ENCODE measurements at regions not wholly inside any gene's neighbourhood (a gene's known extent, or its start where the extent isn't known, plus 50 kb on each side); places are given as distances from the start of the nearest gene placed in this dataset.

DNA sequence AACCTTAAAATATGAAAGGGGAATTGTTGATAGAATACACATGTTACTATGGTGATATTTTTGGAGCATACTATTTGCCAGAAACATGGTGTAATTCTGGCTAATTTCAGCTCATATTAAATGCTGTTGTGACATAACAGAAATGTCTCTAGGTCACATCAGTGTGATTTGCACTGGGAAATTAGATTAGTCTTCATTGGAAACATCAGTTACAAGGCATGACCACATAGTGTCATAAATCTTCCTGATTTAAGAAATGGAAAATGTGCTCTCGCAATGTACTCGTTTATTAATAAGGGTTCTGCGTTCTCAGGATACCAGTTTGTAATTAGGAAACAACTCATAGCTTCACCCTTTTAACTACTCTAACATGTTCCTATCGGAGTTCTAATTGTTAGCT is 72.9 kb upstream of the GYPA start:
- H3K36me3 ChIP-seq (ENCODE audit: control insufficient read depth, insufficient read depth, low read length), result no peaks in the 10 kb centered on the region
- no TSS peak for BruUV-seq (replicated peaks)
- no peak overlapping the region for H3K4me3 ChIP-seq (ENCODE audit: low read depth in 2 of 2, low read length in 2 of 2)
- no peaks in the 10 kb centered on the region for H3K9me3 ChIP-seq (ENCODE audit: control insufficient read depth, insufficient read depth, low read depth, low read length)
- ChIA-PET POLR2A (no interaction called here), CTCF (no interaction called here)
- TF ChIP-seq, protein P1, sequence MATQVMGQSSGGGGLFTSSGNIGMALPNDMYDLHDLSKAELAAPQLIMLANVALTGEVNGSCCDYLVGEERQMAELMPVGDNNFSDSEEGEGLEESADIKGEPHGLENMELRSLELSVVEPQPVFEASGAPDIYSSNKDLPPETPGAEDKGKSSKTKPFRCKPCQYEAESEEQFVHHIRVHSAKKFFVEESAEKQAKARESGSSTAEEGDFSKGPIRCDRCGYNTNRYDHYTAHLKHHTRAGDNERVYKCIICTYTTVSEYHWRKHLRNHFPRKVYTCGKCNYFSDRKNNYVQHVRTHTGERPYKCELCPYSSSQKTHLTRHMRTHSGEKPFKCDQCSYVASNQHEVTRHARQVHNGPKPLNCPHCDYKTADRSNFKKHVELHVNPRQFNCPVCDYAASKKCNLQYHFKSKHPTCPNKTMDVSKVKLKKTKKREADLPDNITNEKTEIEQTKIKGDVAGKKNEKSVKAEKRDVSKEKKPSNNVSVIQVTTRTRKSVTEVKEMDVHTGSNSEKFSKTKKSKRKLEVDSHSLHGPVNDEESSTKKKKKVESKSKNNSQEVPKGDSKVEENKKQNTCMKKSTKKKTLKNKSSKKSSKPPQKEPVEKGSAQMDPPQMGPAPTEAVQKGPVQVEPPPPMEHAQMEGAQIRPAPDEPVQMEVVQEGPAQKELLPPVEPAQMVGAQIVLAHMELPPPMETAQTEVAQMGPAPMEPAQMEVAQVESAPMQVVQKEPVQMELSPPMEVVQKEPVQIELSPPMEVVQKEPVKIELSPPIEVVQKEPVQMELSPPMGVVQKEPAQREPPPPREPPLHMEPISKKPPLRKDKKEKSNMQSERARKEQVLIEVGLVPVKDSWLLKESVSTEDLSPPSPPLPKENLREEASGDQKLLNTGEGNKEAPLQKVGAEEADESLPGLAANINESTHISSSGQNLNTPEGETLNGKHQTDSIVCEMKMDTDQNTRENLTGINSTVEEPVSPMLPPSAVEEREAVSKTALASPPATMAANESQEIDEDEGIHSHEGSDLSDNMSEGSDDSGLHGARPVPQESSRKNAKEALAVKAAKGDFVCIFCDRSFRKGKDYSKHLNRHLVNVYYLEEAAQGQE (IDR thresholded peaks at IDR 0.05; ENCODE audit: insufficient read depth in 1 of 2, low read depth in 2 of 2, low read length in 1 of 2), result no peak
- no peak for TF ChIP-seq POLR2AphosphoS5 (IDR thresholded peaks at IDR 0.05; ENCODE audit: low read depth, low read length)
- TF ChIP-seq TCF7L2 (IDR thresholded peaks at IDR 0.05; ENCODE audit: low read depth, low read length), result no peak
- TF ChIP-seq, protein P2, sequence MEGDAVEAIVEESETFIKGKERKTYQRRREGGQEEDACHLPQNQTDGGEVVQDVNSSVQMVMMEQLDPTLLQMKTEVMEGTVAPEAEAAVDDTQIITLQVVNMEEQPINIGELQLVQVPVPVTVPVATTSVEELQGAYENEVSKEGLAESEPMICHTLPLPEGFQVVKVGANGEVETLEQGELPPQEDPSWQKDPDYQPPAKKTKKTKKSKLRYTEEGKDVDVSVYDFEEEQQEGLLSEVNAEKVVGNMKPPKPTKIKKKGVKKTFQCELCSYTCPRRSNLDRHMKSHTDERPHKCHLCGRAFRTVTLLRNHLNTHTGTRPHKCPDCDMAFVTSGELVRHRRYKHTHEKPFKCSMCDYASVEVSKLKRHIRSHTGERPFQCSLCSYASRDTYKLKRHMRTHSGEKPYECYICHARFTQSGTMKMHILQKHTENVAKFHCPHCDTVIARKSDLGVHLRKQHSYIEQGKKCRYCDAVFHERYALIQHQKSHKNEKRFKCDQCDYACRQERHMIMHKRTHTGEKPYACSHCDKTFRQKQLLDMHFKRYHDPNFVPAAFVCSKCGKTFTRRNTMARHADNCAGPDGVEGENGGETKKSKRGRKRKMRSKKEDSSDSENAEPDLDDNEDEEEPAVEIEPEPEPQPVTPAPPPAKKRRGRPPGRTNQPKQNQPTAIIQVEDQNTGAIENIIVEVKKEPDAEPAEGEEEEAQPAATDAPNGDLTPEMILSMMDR (IDR thresholded peaks at IDR 0.05), result no peak
- no peak for ATAC-seq
- no peak overlapping the region for H3K27ac ChIP-seq (ENCODE audit: low read length)
- no peaks in the 10 kb centered on the region for H3K27me3 ChIP-seq (ENCODE audit: control insufficient read depth, insufficient read depth, low read length)
- DNase-seq (ENCODE audit: low read depth, low spot score), result no peak
- intact Hi-C loops (cut with micrococcal nuclease; ENCODE audit: unreplicated experiment) (no loop called here), in situ Hi-C loops (cut with HindIII; ENCODE audit: low pct_unique_long_range_greater_than_20kb, low sequenced_read_pairs) (no loop called here)
- H3K4me1 ChIP-seq (ENCODE audit: control insufficient read depth, insufficient read depth, low read length), result no peaks in the 10 kb centered on the region

DNA sequence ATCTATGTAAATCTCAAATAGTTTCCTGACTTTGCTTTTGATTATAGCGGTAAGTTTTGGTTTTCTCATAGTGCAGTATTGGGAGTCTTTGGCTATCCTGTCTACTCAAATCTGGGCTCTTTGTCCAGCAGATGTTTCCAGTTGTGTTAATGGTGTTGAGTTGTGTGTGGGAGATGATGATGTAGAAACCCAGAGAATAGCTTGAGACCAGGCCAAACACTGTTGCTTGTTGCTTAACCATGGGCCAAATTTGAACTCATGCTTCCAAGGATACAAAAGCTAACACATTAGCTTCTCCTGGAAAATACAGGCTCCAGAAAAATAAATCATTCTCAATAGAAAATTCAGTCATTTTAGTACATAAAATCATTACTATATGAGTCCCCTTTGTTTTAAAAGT is 82.6 kb upstream of the GYPA start:
- Histone ChIP-seq H3K9me3 (ENCODE audit: control insufficient read depth, insufficient read depth, low read depth, low read length) (no peaks in the 10 kb centered on the region), H3K4me3 (ENCODE audit: low read depth in 2 of 2, low read length in 2 of 2) (no peak overlapping the region), H3K27me3 (ENCODE audit: control insufficient read depth, insufficient read depth, low read length) (no peaks in the 10 kb centered on the region), H3K36me3 (ENCODE audit: control insufficient read depth, insufficient read depth, low read length) (no peaks in the 10 kb centered on the region), H3K27ac (ENCODE audit: low read length) (no peak overlapping the region), H3K4me1 (ENCODE audit: control insufficient read depth, insufficient read depth, low read length) (no peaks in the 10 kb centered on the region)
- in situ Hi-C loops (cut with HindIII; ENCODE audit: low pct_unique_long_range_greater_than_20kb, low sequenced_read_pairs), result no loop called here
- ChIA-PET CTCF (no interaction called here), POLR2A (no interaction called here)
- no peak for DNase-seq (ENCODE audit: low read depth, low spot score)
- BruUV-seq (replicated peaks), result no TSS peak
- ATAC-seq, result no peak
- TF ChIP-seq, protein P1 (IDR thresholded peaks at IDR 0.05; ENCODE audit: insufficient read depth in 1 of 2, low read depth in 2 of 2, low read length in 1 of 2), result no peak
- TF ChIP-seq SIN3A (IDR thresholded peaks at IDR 0.05; ENCODE audit: borderline replicate concordance, insufficient read depth, low read depth, low read length) (no peak), POLR2AphosphoS5 (IDR thresholded peaks at IDR 0.05; ENCODE audit: low read depth, low read length) (no peak), TCF7L2 (IDR thresholded peaks at IDR 0.05; ENCODE audit: low read depth, low read length) (no peak)
- TF ChIP-seq, protein P2 (IDR thresholded peaks at IDR 0.05), result no peak
- intact Hi-C loops (cut with micrococcal nuclease; ENCODE audit: unreplicated experiment), result no loop called here
